ENCODE measurements at regions not wholly inside any gene's neighbourhood (a gene's known extent, or its start where the extent isn't known, plus 50 kb on each side); places are given as distances from the start of the nearest gene placed in this dataset.

DNA sequence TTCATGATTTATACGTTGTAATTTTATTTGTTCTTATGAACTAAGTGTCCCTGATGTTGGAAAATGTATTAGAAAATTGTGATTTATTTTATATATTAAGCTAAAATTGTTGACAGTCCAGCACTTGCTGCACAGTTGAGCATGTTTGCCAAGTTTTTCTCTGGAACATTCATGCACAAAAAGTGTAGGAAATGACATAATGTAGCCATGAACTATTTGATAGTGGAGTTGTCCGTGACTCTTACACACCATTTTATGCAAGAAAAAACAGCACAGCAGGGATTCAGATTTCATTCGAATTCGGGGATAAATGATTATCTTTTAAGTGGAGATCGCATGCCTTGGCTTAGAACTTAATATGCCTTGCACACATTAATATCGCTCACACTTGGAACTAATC is 708.6 kb upstream of the WWC1 start:
- ATAC-seq (no peak), DNase-seq (ENCODE audit: low spot score) (no peak)
- no peak for TF ChIP-seq TEAD4 (CRISPR knock-in tag; IDR thresholded peaks at IDR 0.05)
- TF ChIP-seq MYBL2 (CRISPR knock-in tag; IDR thresholded peaks at IDR 0.05) = no peak
- no peak for TF ChIP-seq CREB1 (CRISPR knock-in tag; IDR thresholded peaks at IDR 0.05)
- TF ChIP-seq ZNF263 (CRISPR knock-in tag; IDR thresholded peaks at IDR 0.05; ENCODE audit: low read depth) = no peak
- TF ChIP-seq, protein P1, sequence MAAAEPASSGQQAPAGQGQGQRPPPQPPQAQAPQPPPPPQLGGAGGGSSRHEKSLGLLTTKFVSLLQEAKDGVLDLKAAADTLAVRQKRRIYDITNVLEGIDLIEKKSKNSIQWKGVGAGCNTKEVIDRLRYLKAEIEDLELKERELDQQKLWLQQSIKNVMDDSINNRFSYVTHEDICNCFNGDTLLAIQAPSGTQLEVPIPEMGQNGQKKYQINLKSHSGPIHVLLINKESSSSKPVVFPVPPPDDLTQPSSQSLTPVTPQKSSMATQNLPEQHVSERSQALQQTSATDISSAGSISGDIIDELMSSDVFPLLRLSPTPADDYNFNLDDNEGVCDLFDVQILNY (CRISPR knock-in tag; IDR thresholded peaks at IDR 0.05) = no peak
- no peak for TF ChIP-seq ETV6 (CRISPR knock-in tag; IDR thresholded peaks at IDR 0.05)
- no peak for TF ChIP-seq GABPB1 (CRISPR knock-in tag; IDR thresholded peaks at IDR 0.05)
- no peak for TF ChIP-seq JUN (CRISPR knock-in tag; IDR thresholded peaks at IDR 0.05)
- no peak for TF ChIP-seq SOX15 (CRISPR knock-in tag; IDR thresholded peaks at IDR 0.05)
- TF ChIP-seq EMX1 (CRISPR knock-in tag; IDR thresholded peaks at IDR 0.05) = no peak
- no peak for TF ChIP-seq JAZF1 (CRISPR knock-in tag; IDR thresholded peaks at IDR 0.05)
- TF ChIP-seq, protein P2, sequence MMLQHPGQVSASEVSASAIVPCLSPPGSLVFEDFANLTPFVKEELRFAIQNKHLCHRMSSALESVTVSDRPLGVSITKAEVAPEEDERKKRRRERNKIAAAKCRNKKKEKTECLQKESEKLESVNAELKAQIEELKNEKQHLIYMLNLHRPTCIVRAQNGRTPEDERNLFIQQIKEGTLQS (CRISPR knock-in tag; conservative IDR thresholded peaks at IDR 0.05) = no peak
- TF ChIP-seq, protein P3, sequence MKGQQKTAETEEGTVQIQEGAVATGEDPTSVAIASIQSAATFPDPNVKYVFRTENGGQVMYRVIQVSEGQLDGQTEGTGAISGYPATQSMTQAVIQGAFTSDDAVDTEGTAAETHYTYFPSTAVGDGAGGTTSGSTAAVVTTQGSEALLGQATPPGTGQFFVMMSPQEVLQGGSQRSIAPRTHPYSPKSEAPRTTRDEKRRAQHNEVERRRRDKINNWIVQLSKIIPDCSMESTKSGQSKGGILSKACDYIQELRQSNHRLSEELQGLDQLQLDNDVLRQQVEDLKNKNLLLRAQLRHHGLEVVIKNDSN (CRISPR knock-in tag; IDR thresholded peaks at IDR 0.05) = no peak
- TF ChIP-seq, protein P4, sequence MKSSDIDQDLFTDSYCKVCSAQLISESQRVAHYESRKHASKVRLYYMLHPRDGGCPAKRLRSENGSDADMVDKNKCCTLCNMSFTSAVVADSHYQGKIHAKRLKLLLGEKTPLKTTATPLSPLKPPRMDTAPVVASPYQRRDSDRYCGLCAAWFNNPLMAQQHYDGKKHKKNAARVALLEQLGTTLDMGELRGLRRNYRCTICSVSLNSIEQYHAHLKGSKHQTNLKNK (CRISPR knock-in tag; IDR thresholded peaks at IDR 0.05) = no peak
- TF ChIP-seq IRF2 (CRISPR knock-in tag; IDR thresholded peaks at IDR 0.05; ENCODE audit: borderline replicate concordance, low read depth) = no peak
- no peak for TF ChIP-seq ZNF396 (CRISPR knock-in tag; IDR thresholded peaks at IDR 0.05; ENCODE audit: borderline replicate concordance)
- TF ChIP-seq, protein P5, sequence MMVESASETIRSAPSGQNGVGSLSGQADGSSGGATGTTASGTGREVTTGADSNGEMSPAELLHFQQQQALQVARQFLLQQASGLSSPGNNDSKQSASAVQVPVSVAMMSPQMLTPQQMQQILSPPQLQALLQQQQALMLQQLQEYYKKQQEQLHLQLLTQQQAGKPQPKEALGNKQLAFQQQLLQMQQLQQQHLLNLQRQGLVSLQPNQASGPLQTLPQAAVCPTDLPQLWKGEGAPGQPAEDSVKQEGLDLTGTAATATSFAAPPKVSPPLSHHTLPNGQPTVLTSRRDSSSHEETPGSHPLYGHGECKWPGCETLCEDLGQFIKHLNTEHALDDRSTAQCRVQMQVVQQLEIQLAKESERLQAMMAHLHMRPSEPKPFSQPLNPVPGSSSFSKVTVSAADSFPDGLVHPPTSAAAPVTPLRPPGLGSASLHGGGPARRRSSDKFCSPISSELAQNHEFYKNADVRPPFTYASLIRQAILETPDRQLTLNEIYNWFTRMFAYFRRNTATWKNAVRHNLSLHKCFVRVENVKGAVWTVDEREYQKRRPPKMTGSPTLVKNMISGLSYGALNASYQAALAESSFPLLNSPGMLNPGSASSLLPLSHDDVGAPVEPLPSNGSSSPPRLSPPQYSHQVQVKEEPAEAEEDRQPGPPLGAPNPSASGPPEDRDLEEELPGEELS (CRISPR knock-in tag; IDR thresholded peaks at IDR 0.05) = no peak
- Mint-ChIP-seq H3K4me3 (no peak overlapping the region), H3K4me1 (peaks cover 8% of the 10 kb centered on the region), H3K36me3 (no peaks in the 10 kb centered on the region), H3K27me3 (ENCODE audit: low read depth) (no peaks in the 10 kb centered on the region), H3K9me3 (peaks cover 5% of the 10 kb centered on the region), H3K27ac (no peak overlapping the region)
- POLR2A ChIA-PET = no interaction called here
- CTCF ChIA-PET = no interaction called here

DNA sequence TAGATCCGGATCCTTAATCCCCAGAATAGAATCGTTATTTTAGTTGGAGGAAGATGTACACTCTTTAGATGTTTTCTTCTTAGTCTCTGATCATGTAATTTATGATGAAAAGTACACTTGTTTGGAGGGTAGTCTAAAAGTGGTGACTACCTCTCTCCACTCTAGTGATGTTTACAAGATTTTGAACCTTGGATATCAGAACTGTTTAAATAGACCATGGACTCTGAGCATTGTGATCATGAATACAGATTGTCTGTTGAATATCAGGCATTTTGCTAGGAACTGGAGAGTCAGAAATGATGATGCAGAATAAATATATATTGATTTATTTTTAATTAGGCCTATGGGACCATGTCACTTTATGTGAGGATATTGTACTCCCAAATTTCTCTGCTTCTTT is 706.3 kb upstream of the WWC1 start:
- no peak for ATAC-seq
- H3K27ac Mint-ChIP-seq = no peak overlapping the region
- ChIA-PET CTCF (no interaction called here), POLR2A (no interaction called here)
- no peak overlapping the region for H3K4me3 Mint-ChIP-seq
- no peak for DNase-seq (ENCODE audit: low spot score)
- H3K36me3 Mint-ChIP-seq = no peaks in the 10 kb centered on the region
- no peaks in the 10 kb centered on the region for H3K27me3 Mint-ChIP-seq (ENCODE audit: low read depth)
- peaks cover 5% of the 10 kb centered on the region for H3K9me3 Mint-ChIP-seq
- H3K4me1 Mint-ChIP-seq = peaks cover 11% of the 10 kb centered on the region
- TF ChIP-seq CBFB (CRISPR knock-in tag; IDR thresholded peaks at IDR 0.05; ENCODE audit: low read depth) = no peak
- TF ChIP-seq, protein P6, sequence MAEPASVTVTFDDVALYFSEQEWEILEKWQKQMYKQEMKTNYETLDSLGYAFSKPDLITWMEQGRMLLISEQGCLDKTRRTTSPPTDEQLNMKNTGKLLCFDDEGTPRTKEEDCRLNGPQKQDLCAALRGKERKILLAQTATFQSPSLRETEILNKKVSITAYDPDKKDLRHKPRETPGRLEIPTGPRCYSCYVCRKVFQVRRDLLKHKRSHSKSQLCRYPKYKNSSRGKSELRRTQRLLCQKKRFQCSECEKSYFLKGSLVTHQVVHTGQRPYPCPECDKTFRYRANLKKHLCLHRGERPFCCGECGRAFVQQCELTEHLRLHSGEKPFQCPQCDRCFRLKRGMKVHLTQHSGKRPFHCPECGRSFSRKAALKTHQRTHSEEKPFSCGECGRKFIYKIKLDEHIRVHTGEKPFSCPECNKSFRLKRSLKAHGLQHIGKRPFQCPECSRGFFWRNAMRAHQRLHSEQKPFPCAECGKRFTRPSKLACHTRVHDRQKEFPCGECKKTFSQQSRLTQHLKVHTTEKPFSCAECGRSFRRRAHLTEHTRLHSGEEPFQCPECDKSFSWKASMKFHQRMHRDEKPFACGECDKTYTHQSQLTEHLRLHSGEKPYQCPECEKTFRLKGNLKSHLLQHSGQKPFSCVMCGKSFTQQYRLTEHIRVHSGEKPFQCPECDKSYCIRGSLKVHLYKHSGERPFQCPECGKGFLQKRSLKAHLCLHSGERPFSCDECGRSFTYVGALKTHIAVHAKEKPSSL (CRISPR knock-in tag; conservative IDR thresholded peaks at IDR 0.05) = no peak
- no peak for TF ChIP-seq ELF4 (CRISPR knock-in tag; IDR thresholded peaks at IDR 0.05; ENCODE audit: low read depth)
- TF ChIP-seq NR3C1 (CRISPR knock-in tag; conservative IDR thresholded peaks at IDR 0.05; ENCODE audit: low read depth) = no peak
- TF ChIP-seq, protein P7, sequence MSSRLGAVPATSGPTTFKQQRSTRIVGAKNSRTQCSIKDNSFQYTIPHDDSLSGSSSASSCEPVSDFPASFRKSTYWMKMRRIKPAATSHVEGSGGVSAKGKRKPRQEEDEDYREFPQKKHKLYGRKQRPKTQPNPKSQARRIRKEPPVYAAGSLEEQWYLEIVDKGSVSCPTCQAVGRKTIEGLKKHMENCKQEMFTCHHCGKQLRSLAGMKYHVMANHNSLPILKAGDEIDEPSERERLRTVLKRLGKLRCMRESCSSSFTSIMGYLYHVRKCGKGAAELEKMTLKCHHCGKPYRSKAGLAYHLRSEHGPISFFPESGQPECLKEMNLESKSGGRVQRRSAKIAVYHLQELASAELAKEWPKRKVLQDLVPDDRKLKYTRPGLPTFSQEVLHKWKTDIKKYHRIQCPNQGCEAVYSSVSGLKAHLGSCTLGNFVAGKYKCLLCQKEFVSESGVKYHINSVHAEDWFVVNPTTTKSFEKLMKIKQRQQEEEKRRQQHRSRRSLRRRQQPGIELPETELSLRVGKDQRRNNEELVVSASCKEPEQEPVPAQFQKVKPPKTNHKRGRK (CRISPR knock-in tag; IDR thresholded peaks at IDR 0.05; ENCODE audit: borderline replicate concordance) = no peak
- TF ChIP-seq, protein P8, sequence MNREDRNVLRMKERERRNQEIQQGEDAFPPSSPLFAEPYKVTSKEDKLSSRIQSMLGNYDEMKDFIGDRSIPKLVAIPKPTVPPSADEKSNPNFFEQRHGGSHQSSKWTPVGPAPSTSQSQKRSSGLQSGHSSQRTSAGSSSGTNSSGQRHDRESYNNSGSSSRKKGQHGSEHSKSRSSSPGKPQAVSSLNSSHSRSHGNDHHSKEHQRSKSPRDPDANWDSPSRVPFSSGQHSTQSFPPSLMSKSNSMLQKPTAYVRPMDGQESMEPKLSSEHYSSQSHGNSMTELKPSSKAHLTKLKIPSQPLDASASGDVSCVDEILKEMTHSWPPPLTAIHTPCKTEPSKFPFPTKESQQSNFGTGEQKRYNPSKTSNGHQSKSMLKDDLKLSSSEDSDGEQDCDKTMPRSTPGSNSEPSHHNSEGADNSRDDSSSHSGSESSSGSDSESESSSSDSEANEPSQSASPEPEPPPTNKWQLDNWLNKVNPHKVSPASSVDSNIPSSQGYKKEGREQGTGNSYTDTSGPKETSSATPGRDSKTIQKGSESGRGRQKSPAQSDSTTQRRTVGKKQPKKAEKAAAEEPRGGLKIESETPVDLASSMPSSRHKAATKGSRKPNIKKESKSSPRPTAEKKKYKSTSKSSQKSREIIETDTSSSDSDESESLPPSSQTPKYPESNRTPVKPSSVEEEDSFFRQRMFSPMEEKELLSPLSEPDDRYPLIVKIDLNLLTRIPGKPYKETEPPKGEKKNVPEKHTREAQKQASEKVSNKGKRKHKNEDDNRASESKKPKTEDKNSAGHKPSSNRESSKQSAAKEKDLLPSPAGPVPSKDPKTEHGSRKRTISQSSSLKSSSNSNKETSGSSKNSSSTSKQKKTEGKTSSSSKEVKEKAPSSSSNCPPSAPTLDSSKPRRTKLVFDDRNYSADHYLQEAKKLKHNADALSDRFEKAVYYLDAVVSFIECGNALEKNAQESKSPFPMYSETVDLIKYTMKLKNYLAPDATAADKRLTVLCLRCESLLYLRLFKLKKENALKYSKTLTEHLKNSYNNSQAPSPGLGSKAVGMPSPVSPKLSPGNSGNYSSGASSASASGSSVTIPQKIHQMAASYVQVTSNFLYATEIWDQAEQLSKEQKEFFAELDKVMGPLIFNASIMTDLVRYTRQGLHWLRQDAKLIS (CRISPR knock-in tag; IDR thresholded peaks at IDR 0.05; ENCODE audit: borderline replicate concordance) = no peak
- TF ChIP-seq CREM (CRISPR knock-in tag; IDR thresholded peaks at IDR 0.05) = no peak
- no peak for TF ChIP-seq ZNF317 (CRISPR knock-in tag; IDR thresholded peaks at IDR 0.05; ENCODE audit: borderline replicate concordance, low read depth)
- no peak for TF ChIP-seq TEAD1 (CRISPR knock-in tag; IDR thresholded peaks at IDR 0.05)
